ENCODE measurements at regions not wholly inside any gene's neighbourhood (a gene's known extent, or its start where the extent isn't known, plus 50 kb on each side); places are given as distances from the start of the nearest gene placed in this dataset.
"Not testable (repeated sequence)": the region's sequence is repeated elsewhere in the genome, so short reads cannot be mapped to it uniquely, and the experiment has no call there.

DNA sequence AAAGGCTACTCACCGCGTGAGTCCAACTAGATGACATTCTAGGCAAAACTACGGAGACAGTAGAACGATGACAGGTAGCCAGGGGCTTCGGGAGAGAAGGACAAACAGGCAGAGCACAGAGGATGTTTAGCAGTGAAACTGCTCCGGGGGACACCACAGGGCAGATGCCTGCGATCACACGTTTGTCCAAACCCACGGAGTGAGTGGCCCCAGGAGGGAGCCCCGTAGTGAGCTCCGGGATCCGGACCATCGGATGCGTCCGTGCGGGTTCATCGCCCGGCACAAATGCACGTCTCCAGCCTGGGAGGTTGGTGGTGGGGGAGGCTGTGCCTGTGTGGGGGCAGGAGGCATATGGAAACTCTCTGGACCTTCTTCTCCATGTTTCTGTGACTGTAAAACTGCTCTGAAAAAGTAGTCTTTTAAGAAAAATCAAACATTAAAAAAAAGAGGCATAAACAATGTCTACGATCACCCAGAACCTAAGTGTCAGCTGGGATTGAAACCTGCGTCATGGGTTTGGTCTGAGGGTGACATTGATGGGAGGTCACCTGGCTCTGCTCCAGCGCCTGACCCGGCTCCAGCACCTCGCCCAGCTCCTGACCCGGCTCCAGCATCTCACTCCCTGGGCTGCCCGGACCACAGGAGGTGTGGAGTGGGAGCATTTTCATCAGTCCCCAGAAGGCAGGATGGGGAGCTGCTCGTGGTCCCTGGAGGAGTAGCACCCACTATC is 83.0 kb upstream of the CTDP1 start:
- DNase-seq = no peak

DNA sequence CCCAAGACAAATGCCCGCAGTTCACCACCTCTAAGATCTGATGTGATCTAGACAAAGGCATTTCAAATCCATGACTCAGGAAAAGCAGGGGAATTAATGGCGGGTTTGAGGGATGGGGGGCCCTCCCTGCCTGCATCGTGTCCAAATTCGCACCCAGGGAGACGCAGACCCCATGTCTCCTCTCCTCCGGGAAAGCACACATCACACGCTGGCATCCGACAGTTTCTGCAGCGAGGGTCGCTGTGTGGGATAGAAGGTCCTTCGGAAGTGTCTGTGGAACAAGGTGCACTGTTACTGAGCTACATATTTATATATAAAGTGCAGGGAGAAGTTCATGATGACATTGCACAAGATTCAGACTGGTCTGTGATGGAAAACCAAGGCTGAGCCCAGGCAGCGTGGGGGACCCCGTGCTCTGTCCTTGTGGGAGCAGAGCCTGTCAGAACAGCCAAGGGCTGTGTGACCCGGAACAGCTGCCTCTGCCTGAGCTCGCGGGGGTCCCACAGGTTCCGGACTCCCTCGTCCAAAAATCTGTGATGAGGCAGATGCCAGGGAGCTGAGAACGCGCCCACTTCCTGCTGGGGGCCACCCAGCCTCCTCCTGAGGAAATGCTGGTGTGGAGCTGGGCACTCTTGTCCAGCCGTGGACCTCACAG is 82.3 kb upstream of the CTDP1 start:
- no peak for DNase-seq

DNA sequence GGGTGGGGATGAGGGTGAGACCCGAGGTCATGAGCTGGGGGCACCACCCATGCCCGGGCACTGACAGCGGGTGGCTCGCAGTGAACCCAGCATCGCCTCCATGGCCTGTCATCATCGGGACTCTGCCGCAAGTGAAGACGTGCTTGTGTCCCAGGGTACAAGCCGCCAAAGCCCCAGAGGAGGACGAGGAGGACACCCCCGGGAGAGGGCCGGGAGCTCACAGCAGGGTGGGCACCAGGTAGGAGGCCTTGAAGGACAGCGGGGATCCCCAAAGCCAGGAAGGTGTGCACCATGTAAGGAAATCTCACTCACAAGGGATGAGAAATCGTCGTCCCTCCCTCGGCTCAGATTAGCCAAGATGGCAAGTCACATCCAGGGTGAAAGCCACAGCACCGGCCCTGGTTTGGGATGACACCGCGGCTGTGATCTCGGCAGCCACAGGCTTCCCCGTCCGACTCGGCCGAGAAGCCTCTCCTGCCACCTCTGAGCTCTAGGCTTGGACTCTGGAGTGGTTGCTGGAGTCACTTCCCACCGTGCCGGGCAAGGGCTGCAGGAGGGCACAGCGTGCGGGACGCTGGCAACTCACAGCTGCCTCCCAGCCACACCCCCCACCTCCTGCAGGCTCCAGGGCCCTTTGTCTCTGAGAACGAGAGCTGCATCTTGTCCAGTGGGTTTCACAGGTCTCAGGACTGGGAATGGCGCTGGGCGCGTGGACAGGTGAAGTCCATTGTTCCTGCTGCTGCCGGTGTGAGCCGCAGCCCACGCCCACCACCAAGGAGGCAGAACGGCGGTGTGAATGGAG is 81.6 kb upstream of the CTDP1 start:
- no peak for DNase-seq

DNA sequence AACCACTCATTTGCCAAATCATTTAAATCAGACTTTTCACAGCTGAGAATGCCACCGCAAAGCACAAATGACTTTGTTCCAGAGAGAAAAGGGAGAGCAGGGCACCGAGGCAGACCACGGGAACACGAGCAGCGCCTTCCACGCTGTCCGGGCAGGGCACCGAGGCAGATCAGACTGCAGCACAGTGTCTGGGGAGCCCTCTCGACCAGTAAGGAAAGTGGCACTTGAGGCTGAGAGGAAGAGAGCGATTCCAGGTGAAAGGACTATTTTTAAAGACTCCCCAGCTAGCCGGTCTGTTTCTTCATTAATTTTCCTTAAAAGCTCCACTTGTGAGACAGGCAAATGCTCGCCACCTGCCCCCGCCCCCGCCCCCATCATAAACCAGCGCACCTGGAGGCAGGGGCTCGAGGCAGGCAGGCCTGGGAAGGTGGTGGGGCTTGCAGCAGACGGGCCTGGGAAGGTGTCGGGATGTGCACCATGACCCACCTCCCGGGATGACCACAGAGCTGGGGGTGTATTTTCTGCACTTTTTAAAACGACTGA is 80.9 kb upstream of the CTDP1 start:
- no peak for DNase-seq

DNA sequence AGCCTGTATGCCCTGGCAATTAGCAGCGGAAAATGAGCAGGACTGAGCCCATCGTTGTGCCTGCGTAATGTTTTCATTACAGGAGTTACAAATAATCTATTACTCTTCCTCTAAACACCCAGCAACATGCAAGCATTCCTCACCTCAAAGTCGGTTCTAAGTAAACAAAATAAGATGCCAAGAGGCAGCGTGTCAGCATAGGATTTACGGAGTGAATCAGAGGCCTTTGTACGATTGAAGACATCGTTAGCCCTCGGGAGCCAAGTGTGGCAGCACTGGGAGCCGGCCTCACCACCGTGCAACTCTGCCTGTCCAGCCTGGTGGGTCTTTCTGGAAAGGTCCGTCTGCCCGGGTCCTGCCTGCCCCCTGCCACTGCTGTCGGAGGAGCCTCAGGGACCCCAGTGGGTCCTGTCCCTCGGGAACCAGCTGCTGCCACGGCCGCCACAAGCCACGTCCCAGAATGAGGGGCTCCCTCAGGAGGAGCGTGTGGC is 80.1 kb upstream of the CTDP1 start:
- no peak for DNase-seq

DNA sequence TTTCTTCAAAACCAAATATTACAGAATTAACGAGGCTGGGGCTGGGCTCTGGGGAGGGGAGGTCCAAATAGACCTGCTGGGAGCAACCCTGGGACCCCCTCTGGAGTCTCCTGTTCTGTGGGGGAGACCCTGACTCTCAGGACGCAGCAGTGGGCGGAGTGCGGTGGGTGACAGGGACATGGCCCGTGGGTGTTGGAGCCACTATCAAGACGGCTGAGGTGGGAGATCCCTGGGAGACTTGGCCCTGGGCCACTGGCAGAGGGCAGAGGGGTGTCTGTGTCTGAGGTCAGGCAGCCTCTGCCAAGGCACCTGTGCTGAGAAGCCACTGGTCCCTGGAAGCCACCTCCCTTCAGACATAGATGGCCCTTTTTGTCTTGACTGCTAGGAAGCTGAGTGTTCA is 79.5 kb upstream of the CTDP1 start:
- DNase-seq = no peak

DNA sequence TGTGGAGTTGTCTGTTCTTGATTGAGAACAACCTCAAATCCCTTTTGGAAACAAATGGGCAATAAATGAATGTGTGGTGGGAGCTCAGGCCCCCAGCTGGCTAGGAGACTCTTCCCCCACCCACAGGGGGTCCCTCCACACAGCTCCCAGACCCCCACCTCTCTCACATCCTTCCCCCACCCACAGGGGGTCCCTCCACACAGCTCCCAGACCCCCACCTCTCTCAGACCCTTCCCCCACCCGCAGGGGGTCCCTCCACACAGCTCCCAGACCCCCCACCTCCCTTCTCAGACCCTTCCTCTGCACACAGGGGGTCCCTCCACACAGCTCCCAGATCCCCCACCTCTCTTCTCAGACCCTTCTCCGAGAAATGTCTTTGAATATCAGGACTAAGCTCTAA is 79.0 kb upstream of the CTDP1 start:
- DNase-seq = no peak

DNA sequence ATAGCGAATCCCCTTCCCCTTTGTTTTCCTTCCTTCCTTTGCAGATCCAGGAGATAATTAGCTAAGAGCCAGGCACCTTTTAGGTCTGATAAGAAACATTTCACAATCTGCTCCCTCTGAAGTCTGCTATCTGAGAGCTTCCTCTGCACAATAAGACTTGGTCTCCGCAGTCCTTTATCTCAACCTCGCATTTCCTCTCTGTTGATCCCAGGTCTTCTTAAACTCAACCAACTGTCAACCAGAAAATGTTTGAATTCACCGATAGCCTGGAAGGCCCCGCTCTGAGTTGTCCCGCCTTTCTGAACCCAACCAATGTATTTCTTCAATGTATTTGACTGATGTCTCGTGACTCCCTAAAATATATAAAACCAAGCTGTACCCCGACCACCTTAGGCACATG is 78.4 kb upstream of the CTDP1 start:
- DNase-seq = no peak

DNA sequence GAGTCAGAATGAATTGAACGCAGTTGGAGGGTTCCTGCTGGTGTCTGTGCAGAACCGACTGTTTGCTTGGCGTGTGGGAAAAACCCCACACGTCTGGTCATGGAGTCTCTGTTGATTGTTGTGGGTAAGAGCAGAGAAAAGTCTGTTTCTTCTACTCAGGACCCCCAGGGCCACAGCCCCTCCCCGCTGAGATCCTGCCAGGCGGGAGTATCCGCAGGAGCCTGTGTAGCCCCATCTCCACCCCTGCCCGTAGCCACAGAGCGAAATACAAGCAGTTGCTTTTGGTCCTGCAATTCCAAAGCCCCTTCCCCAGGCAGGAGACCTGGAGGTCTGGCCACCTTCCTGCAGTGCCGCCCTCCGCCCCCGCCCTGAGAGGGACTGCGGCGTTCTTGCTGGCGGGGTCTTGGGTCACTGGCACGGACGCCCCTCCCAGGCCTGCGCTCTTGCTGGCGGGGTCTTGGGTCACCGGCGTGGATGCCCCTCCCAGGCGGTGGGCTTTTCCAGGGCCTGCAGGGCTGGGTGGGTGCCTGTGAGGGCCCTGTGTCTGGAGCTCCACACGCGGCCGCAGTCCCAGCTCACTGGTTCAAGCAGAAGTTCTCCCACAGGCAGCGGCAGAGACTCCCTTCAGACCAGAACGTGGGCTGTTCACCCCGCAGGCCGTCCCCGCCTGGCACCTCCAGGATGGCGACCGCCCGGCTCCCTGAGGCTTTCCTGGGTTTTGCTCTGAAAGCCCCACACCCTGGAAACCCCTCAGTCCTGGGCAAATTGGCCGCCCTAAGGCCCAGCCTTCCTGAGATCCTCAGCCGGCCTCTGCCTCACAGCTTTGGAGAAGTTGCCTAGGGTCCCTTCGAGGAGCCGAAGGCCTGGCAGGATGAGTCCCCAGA is 76.0 kb upstream of the CTDP1 start:
- DNase-seq = no peak

DNA sequence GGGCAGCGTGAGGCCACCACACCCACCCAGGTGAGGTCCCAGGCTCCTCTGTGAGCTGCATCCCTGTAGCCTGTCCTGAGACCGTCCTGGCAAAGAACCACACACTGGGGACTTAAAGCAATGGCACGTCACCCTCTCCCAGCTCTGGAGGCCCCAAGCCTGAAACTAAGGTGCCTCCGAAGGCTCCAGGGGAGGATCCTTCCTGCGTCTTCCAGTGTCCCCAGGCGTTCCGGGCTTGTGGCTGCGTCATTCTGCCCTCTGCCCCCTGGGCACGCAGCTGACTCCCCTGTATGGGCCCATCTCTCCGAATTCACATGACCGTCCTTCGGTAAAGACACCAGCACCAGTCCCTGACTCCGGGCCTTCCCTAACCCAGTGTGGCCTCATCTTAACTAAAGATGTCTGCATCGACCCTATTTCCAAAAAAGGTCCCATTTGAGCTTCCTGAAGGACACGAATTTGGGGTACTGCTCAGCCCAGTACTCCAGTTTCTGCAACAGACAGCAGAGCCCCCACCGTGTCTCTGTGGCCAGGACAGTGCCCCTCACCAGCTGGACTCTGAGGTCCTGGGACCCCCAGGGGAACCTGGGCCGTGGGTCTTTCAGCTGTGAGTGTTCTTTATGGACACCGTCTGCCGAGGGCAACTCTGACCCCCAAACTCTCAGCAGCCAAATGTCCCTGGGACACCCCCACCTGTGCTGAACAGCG is 75.2 kb upstream of the CTDP1 start:
- no peak for DNase-seq

DNA sequence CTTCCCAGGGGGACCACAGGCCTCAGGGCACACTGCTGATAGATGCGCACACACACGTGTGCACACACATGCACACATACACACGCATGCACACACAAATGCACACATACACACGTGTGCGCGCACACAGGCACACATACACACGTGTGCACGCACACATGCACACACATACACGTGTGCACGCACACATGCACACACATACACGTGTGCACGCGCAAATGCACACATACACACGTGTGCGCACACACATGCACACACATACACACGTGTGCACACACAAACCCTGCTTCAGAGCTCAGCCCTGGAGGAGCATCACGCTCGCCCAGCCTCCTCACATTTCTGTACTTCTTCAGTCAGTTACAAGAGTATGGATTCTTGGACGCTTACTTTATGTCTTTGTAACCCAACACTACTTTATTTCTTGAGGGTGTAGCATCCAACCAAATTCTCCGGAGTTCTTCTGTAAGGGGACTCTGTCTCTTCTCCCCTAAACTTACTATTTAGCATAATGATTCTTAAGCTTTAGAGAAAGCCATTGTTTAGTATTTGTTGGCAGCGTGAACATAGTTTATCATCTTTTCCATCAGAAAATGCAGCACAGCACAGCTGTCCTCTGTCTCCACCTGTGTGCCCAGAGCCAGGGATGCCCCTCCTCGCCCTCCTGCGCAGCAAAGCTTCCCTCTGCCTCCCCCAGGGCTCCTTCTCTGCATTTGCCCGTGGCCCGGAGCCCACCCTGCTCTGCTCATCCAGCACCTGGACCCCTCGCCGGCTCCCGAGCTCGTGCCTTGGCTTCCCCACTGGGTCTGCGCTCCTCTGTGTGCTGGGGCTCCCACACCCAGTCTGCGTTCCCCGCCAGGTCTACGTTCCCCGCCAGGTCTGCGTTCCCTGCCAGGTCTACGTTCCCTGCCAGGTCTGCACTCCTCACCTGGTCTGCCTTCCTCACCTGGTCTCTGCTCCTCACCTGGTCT is 74.4 kb upstream of the CTDP1 start:
- no peak for DNase-seq

DNA sequence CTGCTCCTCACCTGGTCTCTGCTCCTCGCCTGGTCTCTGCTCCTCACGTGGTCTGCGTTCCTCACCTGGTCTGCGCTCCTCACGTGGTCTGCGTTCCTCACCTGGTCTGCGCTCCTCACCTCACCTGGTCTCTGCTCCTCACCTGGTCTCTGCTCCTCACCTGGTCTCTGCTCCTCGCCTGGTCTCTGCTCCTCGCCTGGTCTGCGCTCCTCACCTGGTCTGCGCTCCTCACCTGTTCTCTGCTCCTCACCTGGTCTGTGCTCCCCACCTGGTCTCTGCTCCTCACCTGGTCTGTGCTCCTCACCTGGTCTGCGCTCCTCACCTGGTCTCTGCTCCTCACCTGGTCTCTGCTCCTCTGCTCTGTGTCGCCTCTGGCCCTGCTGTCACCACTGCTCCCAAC is 73.5 kb upstream of the CTDP1 start:
- not testable (repeated sequence) for DNase-seq

DNA sequence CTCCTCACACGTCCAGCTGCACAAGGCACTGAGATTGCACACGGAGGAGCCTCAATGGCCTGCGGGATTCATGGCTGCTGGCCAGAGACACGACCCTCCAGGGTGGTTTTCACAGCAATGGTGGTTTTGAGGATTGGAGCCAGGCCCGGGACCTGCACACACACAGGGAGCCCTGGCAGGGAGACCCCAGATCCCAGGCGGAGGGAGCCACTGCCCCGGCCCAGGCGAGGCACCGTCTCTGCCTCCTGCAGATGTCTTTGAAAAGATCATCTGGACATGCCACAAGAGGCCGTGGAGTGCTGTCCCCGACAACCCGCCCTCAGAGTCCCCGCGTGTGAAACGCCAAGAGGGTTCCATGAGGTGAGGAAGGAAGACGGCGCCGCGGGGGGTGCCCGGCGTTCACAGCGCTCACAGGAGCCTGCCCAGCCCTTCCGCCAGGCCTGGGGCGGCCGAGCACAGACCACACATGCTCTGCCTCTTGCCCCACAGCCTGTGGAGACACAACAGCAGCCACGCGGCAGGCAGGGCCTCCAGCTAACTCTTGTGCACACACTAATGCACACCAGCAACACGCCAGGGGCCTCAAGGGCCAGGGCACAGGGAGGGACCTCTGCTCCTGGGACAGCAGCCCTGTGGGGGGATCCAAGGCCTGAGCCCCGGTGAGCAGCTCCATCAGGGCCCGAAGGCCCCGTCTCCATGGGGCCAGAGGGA is 72.8 kb upstream of the CTDP1 start:
- DNase-seq = no peak

DNA sequence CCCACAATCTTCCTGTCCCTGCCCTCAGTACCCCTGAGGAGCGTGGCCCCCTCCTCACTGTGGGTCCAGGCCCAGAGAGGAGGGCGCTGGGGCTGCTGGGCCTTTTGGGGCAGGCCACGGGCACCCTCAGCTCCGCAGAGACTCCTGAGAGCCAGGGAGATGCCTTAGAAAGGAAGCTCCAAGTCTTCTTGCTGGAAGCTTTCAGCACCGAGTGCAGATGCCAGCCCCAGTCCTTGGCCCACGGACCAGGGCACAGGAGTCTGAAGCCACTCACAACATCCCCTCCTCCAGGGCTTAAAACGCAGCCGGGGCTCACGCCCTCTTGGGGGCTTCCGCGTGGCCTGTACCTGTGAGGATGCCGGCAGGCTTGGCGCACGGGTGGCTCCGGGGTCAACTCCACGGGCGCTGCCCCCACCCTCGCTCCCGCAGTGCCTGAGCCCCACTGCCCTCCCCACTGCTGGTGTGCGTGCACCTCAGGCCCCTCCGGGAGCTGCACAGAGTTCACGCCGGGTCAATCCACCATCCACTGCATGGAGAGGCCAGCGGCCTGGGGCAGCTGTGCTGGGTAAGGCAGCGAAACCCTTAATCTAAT is 72.1 kb upstream of the CTDP1 start:
- no peak for DNase-seq

DNA sequence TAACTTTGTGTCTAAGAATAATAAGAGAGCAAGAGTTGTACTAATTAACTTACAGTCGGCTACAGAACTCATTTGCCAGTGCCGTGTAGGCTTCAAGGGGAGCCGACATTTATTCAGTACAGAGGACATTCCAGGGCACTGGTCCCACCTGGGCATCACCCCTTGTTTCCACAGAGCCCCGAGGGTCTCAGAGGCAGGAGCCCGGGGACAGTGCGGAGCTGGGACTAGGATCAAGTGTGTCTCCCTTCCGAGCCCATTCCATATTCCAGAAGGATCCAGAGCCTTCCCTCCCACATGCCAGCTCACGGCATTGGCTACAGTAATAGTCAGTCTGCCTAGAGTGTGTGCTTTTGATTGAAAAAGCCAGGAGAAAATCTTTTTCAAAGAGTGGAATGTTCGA is 71.5 kb upstream of the CTDP1 start:
- no peak for DNase-seq

DNA sequence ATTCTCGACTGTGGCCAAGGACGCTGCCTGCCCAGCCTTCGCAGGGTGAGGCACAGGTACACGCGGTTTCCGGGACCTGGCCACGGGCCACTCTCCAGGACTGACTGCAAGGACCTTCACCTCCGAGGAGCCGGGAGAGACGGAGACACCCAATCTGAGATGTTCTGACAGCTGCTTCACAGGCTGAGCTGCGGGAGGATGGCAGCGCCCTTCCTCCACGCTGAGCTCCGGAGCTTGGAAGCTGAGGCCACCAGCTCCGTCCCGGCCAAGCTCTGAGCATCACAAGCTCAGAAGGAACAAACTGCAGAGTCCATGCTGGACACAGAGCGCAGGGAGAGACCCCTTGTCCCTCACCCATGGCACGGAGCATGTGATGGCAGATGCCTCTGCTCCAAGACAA is 71.1 kb upstream of the CTDP1 start:
- DNase-seq = no peak

DNA sequence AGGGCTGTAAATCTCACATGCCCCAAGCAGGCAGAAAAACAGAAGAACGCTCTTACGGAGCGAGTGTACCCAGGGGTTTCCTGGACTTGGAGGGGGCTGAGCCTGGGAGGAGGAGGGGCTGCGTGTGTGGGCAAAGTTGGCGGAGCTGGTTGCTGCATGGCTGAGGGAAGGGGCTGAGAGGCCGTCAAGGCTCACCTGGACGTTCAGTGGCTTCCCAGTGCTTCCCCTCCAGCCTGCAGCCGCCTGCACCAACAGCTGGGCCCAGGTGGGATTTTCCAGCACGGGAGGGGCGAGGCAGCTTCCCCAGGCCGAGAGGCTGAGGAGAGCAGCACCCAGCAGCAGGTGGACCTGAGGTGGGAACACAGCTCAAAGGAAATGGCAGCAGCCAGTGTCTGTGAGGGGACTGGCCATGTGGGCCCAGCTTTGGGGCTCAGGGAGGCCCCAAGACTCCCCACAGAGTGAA is 70.6 kb upstream of the CTDP1 start:
- no peak for DNase-seq

DNA sequence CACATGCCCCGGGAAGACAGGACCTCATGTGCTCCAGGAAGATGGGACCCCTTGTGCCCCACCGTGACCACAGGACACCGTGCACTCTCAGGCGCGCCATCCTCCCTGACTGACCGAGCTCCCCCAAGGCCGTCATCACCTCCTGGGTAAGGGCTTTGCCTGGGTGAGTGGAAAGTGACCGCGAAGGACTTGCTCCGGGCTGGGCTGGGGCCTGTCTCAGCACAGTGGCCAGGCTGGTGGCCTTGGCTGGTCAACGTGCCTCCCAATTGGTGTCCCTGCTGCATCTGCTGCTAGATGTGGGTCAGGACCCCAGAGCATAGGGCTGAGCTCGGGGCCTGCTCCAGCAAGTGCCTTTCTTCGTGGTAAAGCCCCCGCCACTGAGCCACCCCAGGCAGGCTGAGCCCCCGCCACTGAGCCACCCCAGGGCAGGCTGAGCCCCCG is 69.7 kb upstream of the CTDP1 start:
- DNase-seq = no peak

DNA sequence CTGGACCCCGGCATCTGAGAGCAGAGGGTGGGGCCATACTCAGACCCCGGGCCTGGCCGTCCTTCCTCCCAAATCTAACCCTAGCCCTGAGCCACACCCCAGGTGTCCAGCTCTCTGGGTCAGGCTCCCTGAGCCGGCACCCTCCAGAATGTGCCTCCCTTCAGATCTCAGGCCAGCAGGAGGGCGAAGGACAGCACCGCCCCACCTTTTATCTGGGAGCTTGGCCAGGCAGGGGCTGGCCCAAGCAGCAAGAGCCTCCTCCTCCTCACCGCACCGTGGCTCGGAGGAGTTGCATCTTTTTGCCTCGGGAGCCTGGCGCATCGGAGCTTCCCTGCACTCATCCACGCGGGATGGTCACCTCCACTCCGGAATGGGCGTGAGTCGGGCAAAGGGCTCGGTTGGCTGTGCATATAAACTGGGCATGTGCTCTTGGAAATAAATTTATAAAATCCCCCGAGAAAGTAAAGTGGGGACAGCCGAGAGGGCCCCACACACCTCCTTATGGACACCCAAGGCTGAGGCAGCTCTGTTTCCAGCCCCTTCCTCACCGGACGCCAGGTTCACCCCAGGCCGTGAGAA is 69.1 kb upstream of the CTDP1 start:
- no peak for DNase-seq

Measured in COR-L47 (cell line).